Tibial nerve (tissue), 4 donors: ENCODE measurements at regions not wholly inside any gene's neighbourhood (a gene's known extent, or its start where the extent isn't known, plus 50 kb on each side); places are given as distances from the start of the nearest gene placed in this dataset.

Source experiments
- EP300 ChIP-seq, 2 donors: sonication (generic); formaldehyde crosslinking; IDR thresholded peaks; one replicate each; pipeline ENCODE4 v1.6.1; 2017; ENCODE audit warnings: antibody characterized with exemption in 2 of 2, mild to moderate bottlenecking in 1 of 2
- POLR2A ChIP-seq, 2 donors: fragments of 450-650 bp; IDR thresholded peaks; one replicate each; pipeline ENCODE4 v1.6.1; 2017; ENCODE audit warnings: antibody characterized with exemption in 2 of 2, mild to moderate bottlenecking in 2 of 2, moderate library complexity in 2 of 2
- TF ChIP-seq, protein P1 (sequence below), 5 experiments: fragments of 200-600 bp in 3 of 5; fragments of 450-650 bp in 2 of 5; sonication (generic) in 3 of 5; IDR thresholded peaks; one replicate each; pipeline ENCODE4 v1.5.1; 2016 to 2019; ENCODE audit warnings: antibody characterized with exemption in 5 of 5, mild to moderate bottlenecking in 3 of 5, moderate library complexity in 2 of 5

DNA sequence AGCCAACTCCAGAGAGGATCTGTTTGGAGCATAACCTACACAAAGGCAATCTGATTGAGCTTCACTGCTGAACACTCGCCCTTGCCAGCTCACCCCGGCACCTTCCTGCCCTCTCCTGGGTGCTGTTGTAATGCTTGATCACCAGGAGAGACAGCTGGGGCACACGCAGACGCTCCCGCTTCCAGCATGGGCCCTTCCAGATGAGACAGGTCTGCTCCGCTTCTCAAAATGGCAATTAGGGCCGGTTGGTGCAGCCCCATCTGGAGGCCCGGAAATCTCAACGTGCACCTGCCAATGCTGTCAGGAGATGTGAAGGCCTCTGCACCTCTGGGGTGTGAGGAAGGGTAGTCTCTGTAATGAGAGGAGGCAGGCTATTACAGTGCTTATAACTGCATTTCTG lies 206.1 kb downstream of the ABCC12 start:
- TF ChIP-seq, protein P1, sequence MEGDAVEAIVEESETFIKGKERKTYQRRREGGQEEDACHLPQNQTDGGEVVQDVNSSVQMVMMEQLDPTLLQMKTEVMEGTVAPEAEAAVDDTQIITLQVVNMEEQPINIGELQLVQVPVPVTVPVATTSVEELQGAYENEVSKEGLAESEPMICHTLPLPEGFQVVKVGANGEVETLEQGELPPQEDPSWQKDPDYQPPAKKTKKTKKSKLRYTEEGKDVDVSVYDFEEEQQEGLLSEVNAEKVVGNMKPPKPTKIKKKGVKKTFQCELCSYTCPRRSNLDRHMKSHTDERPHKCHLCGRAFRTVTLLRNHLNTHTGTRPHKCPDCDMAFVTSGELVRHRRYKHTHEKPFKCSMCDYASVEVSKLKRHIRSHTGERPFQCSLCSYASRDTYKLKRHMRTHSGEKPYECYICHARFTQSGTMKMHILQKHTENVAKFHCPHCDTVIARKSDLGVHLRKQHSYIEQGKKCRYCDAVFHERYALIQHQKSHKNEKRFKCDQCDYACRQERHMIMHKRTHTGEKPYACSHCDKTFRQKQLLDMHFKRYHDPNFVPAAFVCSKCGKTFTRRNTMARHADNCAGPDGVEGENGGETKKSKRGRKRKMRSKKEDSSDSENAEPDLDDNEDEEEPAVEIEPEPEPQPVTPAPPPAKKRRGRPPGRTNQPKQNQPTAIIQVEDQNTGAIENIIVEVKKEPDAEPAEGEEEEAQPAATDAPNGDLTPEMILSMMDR (IDR thresholded peaks at IDR 0.05) = no peak
- TF ChIP-seq POLR2A (IDR thresholded peaks at IDR 0.05) = no peak
- TF ChIP-seq EP300 (IDR thresholded peaks at IDR 0.05) = no peak
